GM12892 (cell line): ENCODE measurements at regions not wholly inside any gene's neighbourhood (a gene's known extent, or its start where the extent isn't known, plus 50 kb on each side); places are given as distances from the start of the nearest gene placed in this dataset.
"Not testable (repeated sequence)": the region's sequence is repeated elsewhere in the genome, so short reads cannot be mapped to it uniquely, and the experiment has no call there.

Experiments used
- POLR2A ChIP-seq: IDR thresholded peaks from 2 replicates; pipeline ENCODE4 v1.6.1; 2011; ENCODE audit warnings: low read depth, low read length, control low read depth
- POLR2AphosphoS5 ChIP-seq: IDR thresholded peaks from 2 replicates; pipeline ENCODE4 v1.6.1; 2011; ENCODE audit warnings: low read depth, low read length, control low read depth

GRCh38 chr12:111258081-111258480 lies 110.8 kb downstream of the PHETA1 start:
- TF ChIP-seq POLR2AphosphoS5, POLR2A: not testable (repeated sequence)
